Stomach (tissue), 4 donors: ENCODE measurements at regions not wholly inside any gene's neighbourhood (a gene's known extent, or its start where the extent isn't known, plus 50 kb on each side); places are given as distances from the start of the nearest gene placed in this dataset.

Source experiments
- CTCF ChIP-seq, 7 experiments: fragments of 450-650 bp in 4 of 7; fragments of 200-600 bp in 3 of 7; sonication (generic) in 3 of 7; IDR thresholded peaks; one replicate each; pipeline ENCODE4 v1.5.1; 2016 to 2019; ENCODE audit warnings: antibody characterized with exemption in 7 of 7, control low read depth in 2 of 7, mild to moderate bottlenecking in 1 of 7
- EP300 ChIP-seq: sonication (generic); formaldehyde crosslinking; IDR thresholded peaks from one replicate; pipeline ENCODE4 v1.6.1; 2017; ENCODE audit warnings: antibody characterized with exemption
- POLR2A ChIP-seq, 4 donors: fragments of 450-650 bp; IDR thresholded peaks; one replicate each; pipeline ENCODE4 v1.6.1; 2016; ENCODE audit warnings: antibody characterized with exemption in 4 of 4, control low read depth in 2 of 4, mild to moderate bottlenecking in 1 of 4, moderate library complexity in 1 of 4
- POLR2AphosphoS5 ChIP-seq, 3 donors: sonication (generic); formaldehyde crosslinking; IDR thresholded peaks; one replicate each; pipeline ENCODE4 v1.6.1; 2016; ENCODE audit warnings: antibody characterized with exemption in 3 of 3

GRCh38 chr10:63866747-63867140 is 345.5 kb downstream of the REEP3 start:
- no peak for TF ChIP-seq POLR2A (IDR thresholded peaks at IDR 0.05)
- TF ChIP-seq POLR2AphosphoS5 (IDR thresholded peaks at IDR 0.05), result no peak
- no peak for TF ChIP-seq EP300
- peak in 3 of 7 experiments; percentile 1 to 4 (median 4) for TF ChIP-seq CTCF (IDR thresholded peaks at IDR 0.05)
